Thyroid gland (tissue), 4 donors: ENCODE measurements at regions not wholly inside any gene's neighbourhood (a gene's known extent, or its start where the extent isn't known, plus 50 kb on each side); places are given as distances from the start of the nearest gene placed in this dataset. TPM values are rescaled to one million over a fixed set of nuclear protein-coding genes. Genes with fewer than 3 reads are reported as not detected.

ENCODE experiments used
- DNase-seq, 2 donors: peaks; one replicate each; pipeline ENCODE4 v3.0.0-alpha.2; 2019
- H3K27ac ChIP-seq, 3 donors: fragments of 200-600 bp; sonication (generic); 1 replicate in 2 of 3; 2 replicates in 1 of 3; pipeline ENCODE4 v1.5.1; 2016 to 2019; ENCODE audit warnings: mild to moderate bottlenecking in 1 of 3, moderate library complexity in 1 of 3
- H3K27me3 ChIP-seq: fragments of 200-600 bp; sonication (generic); one replicate; pipeline ENCODE4 v1.5.1; 2019
- H3K36me3 ChIP-seq, 2 donors: fragments of 200-600 bp; sonication (generic); one replicate each; pipeline ENCODE4 v1.5.1; 2016 to 2019
- H3K4me1 ChIP-seq, 2 donors: fragments of 200-600 bp; sonication (generic); one replicate each; pipeline ENCODE4 v1.5.1; 2017 to 2019
- H3K4me3 ChIP-seq, 3 donors: fragments of 200-600 bp; sonication (generic); replicated peaks in 1 of 3; 1 replicate in 2 of 3; 2 replicates in 1 of 3; pipeline ENCODE4 v1.5.1; 2016; ENCODE audit warnings: mild to moderate bottlenecking in 1 of 3
- H3K9me3 ChIP-seq: fragments of 200-600 bp; sonication (generic); one replicate; pipeline ENCODE4 v1.5.1; 2017
- POLR2A ChIP-seq, 2 donors: fragments of 450-650 bp; IDR thresholded peaks; one replicate each; pipeline ENCODE4 v1.6.1; 2017; ENCODE audit warnings: antibody characterized with exemption in 2 of 2, mild to moderate bottlenecking in 2 of 2, moderate library complexity in 1 of 2
- WGBS, 2 donors: methylation state at CpG; one replicate each; pipeline ENCODE4 v1.1.5; 2017; 5-methylcytosine and 5-hydroxymethylcytosine counted together
- intact Hi-C: fragments of 100-400 bp; cut with DNase I; formaldehyde crosslinking; loops from one replicate; pipeline ENCODE4 v1.15.1; 2023
- small RNA-seq: library from RNA; depleted of rRNA; stranded (forward); fragments of <200 nt; gene quantifications from one replicate; pipeline ENCODE3, GENCODE V24; 2016
- TF ChIP-seq, protein P1 (sequence below), 6 experiments: fragments of 200-600 bp in 3 of 6; fragments of 450-650 bp in 3 of 6; sonication (generic) in 3 of 6; IDR thresholded peaks; one replicate each; pipeline ENCODE4 v1.5.1; 2016 to 2019; ENCODE audit warnings: antibody characterized with exemption in 6 of 6, mild to moderate bottlenecking in 2 of 6, inconsistent platforms in 1 of 6, moderate library complexity in 1 of 6

DNA sequence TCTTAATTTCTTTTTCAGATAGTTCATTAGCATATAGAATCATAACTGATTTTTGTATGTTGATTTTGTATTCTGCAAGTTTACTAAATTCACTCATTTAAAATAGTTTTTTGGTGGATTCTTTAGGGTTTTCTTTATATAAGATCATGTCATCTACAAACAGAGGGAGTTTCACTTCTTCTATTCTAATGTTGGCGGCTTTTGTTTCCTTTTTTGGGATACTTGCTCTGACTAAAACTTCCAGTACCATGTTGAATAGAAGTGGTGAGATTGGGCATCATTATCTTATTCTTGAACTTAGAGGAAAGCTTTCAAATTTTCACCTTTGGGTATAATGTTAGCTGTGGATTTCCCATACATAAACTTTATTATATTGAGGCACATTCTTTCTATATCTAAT is 296.9 kb downstream of the BCKDHB start:
- intact Hi-C loops = no loop called here
- no peaks in the 10 kb centered on the region for H3K36me3 ChIP-seq

DNA sequence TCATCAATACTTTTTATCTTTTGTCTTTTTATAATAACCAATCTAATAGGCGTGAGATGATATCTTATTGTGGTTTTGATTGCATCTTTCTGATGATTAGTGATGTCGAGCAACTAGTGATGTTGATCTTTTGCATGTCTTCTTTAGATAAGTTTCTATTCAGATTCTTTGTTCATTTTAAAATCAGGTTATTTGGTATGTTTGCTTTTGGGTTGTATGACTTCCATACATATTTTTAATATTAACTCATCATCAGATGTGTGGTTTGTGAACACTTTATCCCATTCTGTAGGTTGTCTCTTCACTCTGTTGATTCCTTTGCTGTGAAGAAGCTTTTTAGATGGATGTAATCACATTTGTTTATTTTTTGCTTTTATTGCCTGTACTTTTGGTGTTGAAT is 295.8 kb downstream of the BCKDHB start:
- no peak for TF ChIP-seq POLR2A (IDR thresholded peaks at IDR 0.05)
- TF ChIP-seq, protein P1, sequence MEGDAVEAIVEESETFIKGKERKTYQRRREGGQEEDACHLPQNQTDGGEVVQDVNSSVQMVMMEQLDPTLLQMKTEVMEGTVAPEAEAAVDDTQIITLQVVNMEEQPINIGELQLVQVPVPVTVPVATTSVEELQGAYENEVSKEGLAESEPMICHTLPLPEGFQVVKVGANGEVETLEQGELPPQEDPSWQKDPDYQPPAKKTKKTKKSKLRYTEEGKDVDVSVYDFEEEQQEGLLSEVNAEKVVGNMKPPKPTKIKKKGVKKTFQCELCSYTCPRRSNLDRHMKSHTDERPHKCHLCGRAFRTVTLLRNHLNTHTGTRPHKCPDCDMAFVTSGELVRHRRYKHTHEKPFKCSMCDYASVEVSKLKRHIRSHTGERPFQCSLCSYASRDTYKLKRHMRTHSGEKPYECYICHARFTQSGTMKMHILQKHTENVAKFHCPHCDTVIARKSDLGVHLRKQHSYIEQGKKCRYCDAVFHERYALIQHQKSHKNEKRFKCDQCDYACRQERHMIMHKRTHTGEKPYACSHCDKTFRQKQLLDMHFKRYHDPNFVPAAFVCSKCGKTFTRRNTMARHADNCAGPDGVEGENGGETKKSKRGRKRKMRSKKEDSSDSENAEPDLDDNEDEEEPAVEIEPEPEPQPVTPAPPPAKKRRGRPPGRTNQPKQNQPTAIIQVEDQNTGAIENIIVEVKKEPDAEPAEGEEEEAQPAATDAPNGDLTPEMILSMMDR (IDR thresholded peaks at IDR 0.05) = no peak
- Histone ChIP-seq H3K4me1 (no peaks in the 10 kb centered on the region), H3K36me3 (no peaks in the 10 kb centered on the region), H3K9me3 (no peaks in the 10 kb centered on the region), H3K27me3 (no peaks in the 10 kb centered on the region), H3K27ac (no peak overlapping the region), H3K4me3 (no peak overlapping the region)
- DNase-seq = no peak
- 95% methylated on average over 2 of the region's 2 CpGs for WGBS, 2 donors
- intact Hi-C loops = no loop called here

More for the DNA sequence above, 296.9 kb downstream of the BCKDHB start:
- no peaks in the 10 kb centered on the region for H3K27me3 ChIP-seq
- no peak overlapping the region for H3K27ac ChIP-seq
- H3K9me3 ChIP-seq = no peaks in the 10 kb centered on the region
- 93 to 100% methylated on average over 1 of the region's 1 CpG for WGBS, 2 donors
- no peak for DNase-seq
- TF ChIP-seq POLR2A (IDR thresholded peaks at IDR 0.05) = no peak
- TF ChIP-seq, protein P1 (IDR thresholded peaks at IDR 0.05) = no peak
- H3K4me1 ChIP-seq = no peaks in the 10 kb centered on the region
- no peak overlapping the region for H3K4me3 ChIP-seq

Small RNA genes in the stretch of these regions (small RNA-seq; reads per million reads assigned to genes)
- not detected for gene AL596028.1
- not detected for gene RNA5SP210
